Adipocyte (in vitro differentiated cells): ENCODE measurements at regions not wholly inside any gene's neighbourhood (a gene's known extent, or its start where the extent isn't known, plus 50 kb on each side); places are given as distances from the start of the nearest gene placed in this dataset.
A peak's percentile ranks its signal among the peaks of the same experiment; 100 is the strongest.

ENCODE experiments used
- DNase-seq: peaks from one replicate; pipeline ENCODE4 v3.0.0-alpha.2; 2015; ENCODE audit warnings: low read depth
- H3K27me3 ChIP-seq: replicated peaks from 2 replicates; pipeline ENCODE4 v1.7.0; 2013; ENCODE audit warnings: mild to moderate bottlenecking, low read length, moderate library complexity; ENCODE audit not compliant: control insufficient read depth, insufficient read depth
- H3K36me3 ChIP-seq: 2 replicates; pipeline ENCODE4 v1.7.0; 2013; ENCODE audit warnings: low read length, mild to moderate bottlenecking, moderate library complexity; ENCODE audit not compliant: control insufficient read depth, insufficient read depth, severe bottlenecking
- H3K4me1 ChIP-seq: 2 replicates; pipeline ENCODE4 v1.7.0; 2013; ENCODE audit warnings: mild to moderate bottlenecking, low read length, moderate library complexity; ENCODE audit not compliant: control insufficient read depth, insufficient read depth
- H3K4me3 ChIP-seq: 2 replicates; pipeline ENCODE4 v1.7.0; 2013; ENCODE audit warnings: mild to moderate bottlenecking, low read length, moderate library complexity
- H3K9ac ChIP-seq: 2 replicates; pipeline ENCODE4 v1.7.0; 2013; ENCODE audit warnings: mild to moderate bottlenecking, low read length, moderate library complexity
- H3K9me3 ChIP-seq: 2 replicates; pipeline ENCODE4 v1.7.0; 2013; ENCODE audit warnings: mild to moderate bottlenecking, low read length, moderate library complexity; ENCODE audit not compliant: control insufficient read depth

DNA sequence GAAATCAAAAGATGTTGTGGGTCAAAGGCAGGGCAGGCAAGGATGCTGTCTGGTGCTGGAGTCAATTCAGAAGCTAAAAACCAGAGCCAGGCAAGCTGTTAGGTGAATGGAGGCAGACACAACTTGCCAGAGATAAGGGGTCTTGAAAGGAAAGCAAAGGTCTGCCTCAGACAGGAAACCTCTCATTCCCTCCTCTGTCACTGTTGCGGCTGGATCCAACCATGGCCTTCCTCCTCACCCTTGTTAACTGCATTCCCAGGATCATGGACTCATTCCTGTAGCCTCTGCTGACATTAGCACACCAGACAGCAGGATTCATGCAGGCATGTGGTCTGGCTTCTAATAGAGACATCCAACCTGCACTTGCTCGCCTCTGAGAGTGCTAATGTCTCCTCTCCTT is 186.7 kb upstream of the HS3ST3A1 start:
- Histone ChIP-seq H3K9ac (no peak overlapping the region), H3K4me1 (peaks cover 8% of the 10 kb centered on the region), H3K9me3 (peaks cover 11% of the 10 kb centered on the region), H3K27me3 (no peaks in the 10 kb centered on the region), H3K4me3 (no peak overlapping the region), H3K36me3 (no peaks in the 10 kb centered on the region)
- DNase-seq: no peak

DNA sequence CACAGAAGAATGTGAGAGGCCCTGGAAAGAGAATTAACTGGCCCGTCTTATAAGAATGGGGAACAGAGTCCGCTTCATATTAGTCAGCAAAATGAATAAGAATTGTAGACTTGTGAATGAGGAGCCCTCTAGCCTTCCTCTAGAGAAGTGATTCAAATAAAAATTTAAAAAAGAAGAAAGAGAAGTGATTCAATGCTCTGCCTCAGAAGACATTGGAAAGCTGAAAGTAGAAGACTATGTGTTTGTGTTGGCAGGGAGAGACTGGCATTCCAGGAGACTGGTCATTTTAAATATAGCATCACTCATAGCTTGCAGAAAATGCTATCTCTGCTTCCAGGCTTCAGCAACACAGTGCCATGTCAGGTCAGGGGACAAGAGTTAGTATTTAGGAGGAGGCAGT is 190.6 kb upstream of the HS3ST3A1 start:
- Histone ChIP-seq H3K4me1 (no peaks in the 10 kb centered on the region), H3K27me3 (no peaks in the 10 kb centered on the region), H3K9ac (no peak overlapping the region), H3K36me3 (no peaks in the 10 kb centered on the region), H3K9me3 (peaks cover 11% of the 10 kb centered on the region), H3K4me3 (no peak overlapping the region)
- peak; percentile 47 for DNase-seq

DNA sequence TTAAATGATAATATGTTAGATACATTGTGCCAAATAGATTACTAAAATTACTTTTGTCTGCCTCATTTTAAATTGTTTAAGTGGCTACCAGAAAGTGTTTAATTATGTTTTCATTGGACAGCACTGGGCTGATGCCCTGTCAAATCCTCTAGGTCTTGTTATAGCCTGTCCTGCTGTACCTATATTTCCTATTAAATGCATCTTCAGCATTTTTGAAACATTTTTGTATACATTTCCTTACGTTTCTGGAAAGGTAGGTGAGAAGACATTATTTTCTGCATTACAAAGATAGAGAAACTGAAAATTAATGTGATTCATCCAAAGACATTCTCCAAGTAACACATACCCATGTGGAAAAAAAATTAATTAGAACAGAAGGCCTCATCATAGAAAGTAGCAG is 192.2 kb upstream of the HS3ST3A1 start:
- Histone ChIP-seq H3K9me3 (peaks cover 11% of the 10 kb centered on the region), H3K4me1 (no peaks in the 10 kb centered on the region), H3K4me3 (no peak overlapping the region), H3K36me3 (no peaks in the 10 kb centered on the region), H3K27me3 (no peaks in the 10 kb centered on the region), H3K9ac (no peak overlapping the region)
- no peak for DNase-seq

DNA sequence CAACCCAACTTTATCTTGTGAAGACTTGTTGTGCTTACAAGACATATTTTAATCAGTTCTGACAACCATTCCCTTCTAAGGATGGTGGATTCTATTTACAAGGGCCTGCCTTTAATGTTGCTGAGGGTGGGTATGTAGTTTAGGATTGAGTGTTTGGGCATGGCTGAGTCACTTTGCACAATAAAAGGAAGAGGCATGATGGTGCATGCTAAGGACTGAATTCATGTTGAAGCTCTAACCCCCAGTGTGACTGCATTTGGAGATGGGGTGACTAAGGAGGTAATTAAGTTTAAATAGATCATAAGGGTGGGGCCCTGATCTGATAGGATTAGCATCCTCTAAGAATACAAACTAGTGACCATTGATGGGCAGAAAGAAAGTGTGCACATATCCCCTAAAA is 196.1 kb upstream of the HS3ST3A1 start:
- no peaks in the 10 kb centered on the region for H3K36me3 ChIP-seq
- no peak overlapping the region for H3K4me3 ChIP-seq
- DNase-seq: no peak
- no peaks in the 10 kb centered on the region for H3K27me3 ChIP-seq
- H3K9ac ChIP-seq: no peak overlapping the region
- no peaks in the 10 kb centered on the region for H3K4me1 ChIP-seq
- no peaks in the 10 kb centered on the region for H3K9me3 ChIP-seq

DNA sequence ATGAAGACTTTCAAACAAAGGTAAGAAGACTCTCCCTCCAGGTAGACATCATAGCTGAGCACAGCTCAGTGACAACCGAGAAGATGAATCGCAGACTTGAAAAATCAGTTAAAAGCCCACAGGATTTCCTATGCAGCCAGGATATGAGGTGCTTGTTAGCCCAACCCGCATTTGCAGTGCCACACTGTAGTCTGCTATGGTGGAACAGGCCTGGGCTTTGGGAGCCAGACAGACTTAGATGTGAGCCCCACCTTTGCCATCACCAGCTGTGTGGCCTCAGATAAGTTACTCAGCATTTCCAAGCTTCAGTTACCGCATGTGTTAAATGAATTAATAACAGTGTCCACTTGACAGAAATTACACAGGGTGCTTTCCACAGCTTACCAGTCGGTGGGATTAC is 204.4 kb upstream of the HS3ST3A1 start:
- H3K4me1 ChIP-seq: no peaks in the 10 kb centered on the region
- no peaks in the 10 kb centered on the region for H3K36me3 ChIP-seq
- H3K4me3 ChIP-seq: no peak overlapping the region
- no peaks in the 10 kb centered on the region for H3K9me3 ChIP-seq
- no peaks in the 10 kb centered on the region for H3K27me3 ChIP-seq
- no peak overlapping the region for H3K9ac ChIP-seq
- DNase-seq: no peak

DNA sequence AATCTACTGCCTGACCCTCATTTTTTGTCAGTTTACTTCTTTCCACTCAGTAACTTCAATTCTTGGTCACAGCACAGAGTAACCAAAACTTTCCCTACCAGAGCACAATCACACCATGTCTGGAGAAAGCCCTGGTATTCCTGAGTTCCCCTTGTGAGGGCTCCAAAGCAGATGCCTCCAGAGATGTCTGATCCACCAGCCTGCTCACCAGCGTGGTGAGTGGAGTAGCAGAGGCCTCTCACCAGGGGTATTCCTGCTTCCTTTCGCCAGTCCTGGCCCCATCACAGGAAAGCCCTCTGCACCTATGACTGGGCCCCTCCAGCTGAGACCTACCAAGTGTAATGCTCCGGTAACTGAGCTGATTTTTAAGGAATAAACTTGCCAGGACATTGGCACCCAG is 205.4 kb upstream of the HS3ST3A1 start:
- Histone ChIP-seq H3K36me3 (no peaks in the 10 kb centered on the region), H3K9ac (no peak overlapping the region), H3K27me3 (no peaks in the 10 kb centered on the region), H3K4me3 (no peak overlapping the region), H3K9me3 (no peaks in the 10 kb centered on the region), H3K4me1 (no peaks in the 10 kb centered on the region)
- DNase-seq: no peak

DNA sequence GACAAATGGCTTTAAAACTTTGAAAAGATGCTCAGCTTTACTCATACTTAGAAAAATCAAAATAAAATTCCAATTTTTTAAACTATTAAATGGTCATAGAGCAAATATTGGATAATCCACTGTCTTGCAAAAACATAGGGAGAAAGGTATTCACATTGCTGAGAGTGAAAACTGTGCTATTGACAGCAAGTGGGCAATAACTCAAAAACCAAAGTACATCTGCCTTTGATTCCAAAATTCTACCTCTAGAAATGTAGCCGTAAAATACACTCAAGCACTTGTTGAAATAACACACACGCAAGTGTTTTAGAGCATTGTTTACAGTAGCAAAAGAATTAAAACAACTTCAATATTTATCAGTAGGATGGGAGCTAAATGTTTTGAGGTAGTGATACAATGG is 210.6 kb upstream of the HS3ST3A1 start:
- no peak for DNase-seq
- H3K27me3 ChIP-seq: no peaks in the 10 kb centered on the region
- no peak overlapping the region for H3K9ac ChIP-seq
- H3K9me3 ChIP-seq: no peaks in the 10 kb centered on the region
- H3K4me1 ChIP-seq: no peaks in the 10 kb centered on the region
- no peaks in the 10 kb centered on the region for H3K36me3 ChIP-seq
- no peak overlapping the region for H3K4me3 ChIP-seq

DNA sequence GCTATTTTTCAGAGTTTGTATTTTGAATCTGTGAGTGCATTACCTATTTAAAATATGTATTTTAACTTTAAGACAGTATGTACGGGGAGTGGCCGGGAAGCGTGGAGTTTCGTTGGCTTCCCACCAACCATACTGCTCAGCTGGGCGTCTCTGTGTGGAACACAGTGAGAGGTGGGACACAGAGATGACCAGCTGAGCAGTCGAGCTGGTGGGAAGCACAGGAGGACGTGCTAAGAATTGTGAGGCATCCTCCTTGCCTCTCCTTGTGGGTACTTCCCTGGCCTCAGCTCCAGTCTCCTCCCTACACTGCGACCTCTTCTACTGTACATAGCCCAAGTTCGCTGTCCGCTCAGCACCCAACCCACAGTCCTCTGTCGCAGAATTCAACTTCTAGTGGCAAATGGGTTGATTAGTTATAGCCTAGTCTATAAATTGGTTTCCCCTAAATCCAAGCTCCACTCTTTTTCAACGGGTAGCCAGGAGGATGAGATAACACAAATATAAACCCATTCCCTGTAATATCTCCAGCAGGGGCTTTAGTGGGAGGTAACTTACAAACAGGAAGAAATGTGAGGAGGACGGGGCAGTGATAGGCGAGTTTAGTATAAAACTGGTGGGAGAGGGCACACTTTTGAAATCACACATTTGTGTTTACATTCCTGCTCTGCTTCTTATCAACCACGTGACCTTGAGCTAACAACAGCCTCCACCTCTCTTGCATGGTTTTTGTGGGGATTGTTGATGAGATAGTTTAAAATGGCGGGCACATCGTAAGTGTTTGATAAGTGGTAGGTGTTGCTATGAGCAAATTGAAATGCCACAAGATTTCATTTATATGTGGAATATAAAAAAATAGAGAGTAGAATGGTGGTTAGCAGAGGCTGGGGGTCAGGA is 211.9 kb upstream of the HS3ST3A1 start:
- no peaks in the 10 kb centered on the region for H3K4me1 ChIP-seq
- H3K9me3 ChIP-seq: no peaks in the 10 kb centered on the region
- no peak for DNase-seq
- no peaks in the 10 kb centered on the region for H3K27me3 ChIP-seq
- H3K36me3 ChIP-seq: no peaks in the 10 kb centered on the region
- H3K4me3 ChIP-seq: no peak overlapping the region
- H3K9ac ChIP-seq: no peak overlapping the region

DNA sequence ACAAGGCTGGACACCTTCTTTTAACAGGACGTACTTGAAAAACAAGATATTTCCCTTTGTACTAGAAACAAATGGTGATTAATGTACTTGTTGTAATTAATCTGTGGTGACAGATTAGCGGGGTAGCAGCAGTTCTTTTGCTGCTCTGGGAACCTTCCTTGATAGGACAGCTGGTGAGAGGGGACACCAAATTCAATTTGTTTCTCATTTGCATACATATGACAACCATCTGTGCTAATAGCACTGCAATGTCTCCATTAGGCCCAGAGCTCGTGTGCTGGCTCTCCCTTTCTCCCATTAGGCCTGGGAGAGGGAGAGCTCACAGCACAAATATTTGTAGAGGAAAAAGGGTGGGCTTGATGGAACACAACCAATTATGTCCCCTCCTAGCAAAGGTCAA is 221.0 kb upstream of the HS3ST3A1 start:
- no peak overlapping the region for H3K4me3 ChIP-seq
- no peaks in the 10 kb centered on the region for H3K27me3 ChIP-seq
- no peak for DNase-seq
- H3K9ac ChIP-seq: no peak overlapping the region
- H3K36me3 ChIP-seq: no peaks in the 10 kb centered on the region
- H3K4me1 ChIP-seq: no peaks in the 10 kb centered on the region
- no peaks in the 10 kb centered on the region for H3K9me3 ChIP-seq

DNA sequence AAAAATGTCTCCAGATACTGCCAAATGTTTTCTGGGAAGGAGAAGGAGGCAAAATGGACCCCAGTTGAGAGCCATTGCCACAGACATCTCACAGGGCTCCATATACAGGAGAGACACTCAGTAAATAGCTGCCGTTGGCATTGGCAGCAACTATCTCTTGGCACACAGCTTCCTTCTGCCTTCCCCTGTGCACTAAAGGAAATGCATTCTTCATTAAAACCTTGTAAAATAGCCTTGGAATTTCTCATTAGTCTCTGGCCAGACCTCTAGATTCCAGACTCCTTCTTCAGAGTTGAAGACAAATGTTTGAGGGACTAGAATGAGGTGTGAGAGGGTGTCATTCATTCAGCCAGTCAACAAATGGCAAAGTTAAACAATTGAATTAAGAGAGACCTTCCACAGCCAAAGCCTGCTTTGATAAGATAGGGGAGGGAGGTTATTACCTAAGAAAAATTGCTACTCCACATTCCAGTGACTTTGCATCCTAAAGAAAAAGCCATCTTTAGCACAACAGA is 223.9 kb upstream of the HS3ST3A1 start:
- no peaks in the 10 kb centered on the region for H3K9me3 ChIP-seq
- no peak overlapping the region for H3K4me3 ChIP-seq
- no peaks in the 10 kb centered on the region for H3K36me3 ChIP-seq
- H3K27me3 ChIP-seq: no peaks in the 10 kb centered on the region
- H3K9ac ChIP-seq: no peak overlapping the region
- no peaks in the 10 kb centered on the region for H3K4me1 ChIP-seq
- DNase-seq: no peak

DNA sequence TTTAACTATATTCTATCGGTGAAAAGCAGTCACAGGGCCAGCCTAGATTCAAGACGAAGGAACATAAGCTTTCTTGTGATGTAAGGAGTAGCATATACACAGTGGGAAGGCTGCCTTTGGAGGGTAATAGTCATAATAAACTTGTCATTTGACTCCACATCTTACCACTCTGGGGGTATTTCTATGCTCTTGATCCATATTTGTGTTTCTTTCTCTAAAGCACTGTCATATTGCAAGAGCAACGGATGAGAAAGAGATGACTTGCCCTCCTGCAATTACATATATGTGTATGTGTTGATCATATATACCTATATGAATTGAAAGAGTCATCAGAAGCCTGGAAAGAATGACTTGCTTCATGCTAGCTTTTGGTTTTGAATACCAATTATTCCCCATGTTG is 225.4 kb upstream of the HS3ST3A1 start:
- no peak overlapping the region for H3K4me3 ChIP-seq
- no peak for DNase-seq

DNA sequence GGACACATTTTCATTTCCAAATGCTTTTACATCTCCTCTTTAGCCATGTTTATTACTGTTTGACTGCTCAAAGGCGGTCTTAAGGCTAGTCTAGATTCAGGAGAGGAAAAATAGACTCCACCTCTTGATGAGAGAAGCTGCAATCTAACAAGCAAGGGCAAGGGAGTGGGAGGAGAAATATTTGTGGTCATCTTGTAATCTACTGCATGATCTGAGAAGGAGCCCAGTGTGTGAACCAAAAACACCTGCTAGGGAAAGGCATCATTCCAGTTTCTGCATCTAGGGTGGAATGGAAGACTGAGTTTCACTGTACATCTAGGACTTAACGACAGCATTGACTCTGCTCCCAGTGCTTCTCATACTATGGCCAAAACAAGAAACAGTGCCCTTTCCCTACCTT is 232.2 kb upstream of the HS3ST3A1 start:
- Histone ChIP-seq H3K9ac (no peak overlapping the region), H3K9me3 (no peaks in the 10 kb centered on the region), H3K27me3 (no peaks in the 10 kb centered on the region), H3K36me3 (no peaks in the 10 kb centered on the region), H3K4me3 (no peak overlapping the region), H3K4me1 (peaks cover 3% of the 10 kb centered on the region)
- DNase-seq: no peak

More for the DNA sequence above, 225.4 kb upstream of the HS3ST3A1 start:
- no peaks in the 10 kb centered on the region for H3K36me3 ChIP-seq
- H3K9me3 ChIP-seq: no peaks in the 10 kb centered on the region
- H3K27me3 ChIP-seq: no peaks in the 10 kb centered on the region
- H3K9ac ChIP-seq: no peak overlapping the region
- no peaks in the 10 kb centered on the region for H3K4me1 ChIP-seq
